Central memory CD4-positive, alpha-beta T cell (primary cell): ENCODE measurements at regions not wholly inside any gene's neighbourhood (a gene's known extent, or its start where the extent isn't known, plus 50 kb on each side); places are given as distances from the start of the nearest gene placed in this dataset.
"Not testable (repeated sequence)": the region's sequence is repeated elsewhere in the genome, so short reads cannot be mapped to it uniquely, and the experiment has no call there.

Experiments
- DNase-seq: peaks from one replicate; pipeline ENCODE4 v3.0.0; 2022

DNA sequence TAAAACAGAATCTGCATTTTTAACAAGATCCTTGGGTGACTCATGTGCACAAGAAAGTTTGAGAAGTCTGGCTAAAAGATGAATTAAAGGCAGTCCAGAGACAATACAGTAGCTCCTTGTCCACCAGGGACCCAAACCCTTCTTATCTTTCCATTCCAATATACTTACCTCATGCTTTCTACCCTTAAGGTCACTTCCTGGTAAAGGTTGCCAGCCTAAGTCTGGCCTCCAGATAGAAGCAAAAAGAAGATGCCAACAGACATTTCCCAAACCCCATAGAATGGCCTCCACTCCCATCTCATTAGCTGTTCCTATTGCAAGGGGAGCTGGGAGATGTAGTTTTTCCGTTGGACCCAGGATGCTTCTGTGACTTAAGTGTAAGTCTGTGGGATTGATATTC lies 101.4 kb upstream of the XYLT1 start:
- DNase-seq = no peak

- no peak for DNase-seq
These were observed 100.8 kb upstream of the XYLT1 start for GRCh38 chr16:17571499-17572093.

GRCh38 chr16:17568239-17568638 lies 97.5 kb upstream of the XYLT1 start:
- no peak for DNase-seq

GRCh38 chr16:17567455-17567854 lies 96.7 kb upstream of the XYLT1 start:
- DNase-seq = no peak

- no peak for DNase-seq
These were observed 96.1 kb upstream of the XYLT1 start for GRCh38 chr16:17566656-17567450.

DNA sequence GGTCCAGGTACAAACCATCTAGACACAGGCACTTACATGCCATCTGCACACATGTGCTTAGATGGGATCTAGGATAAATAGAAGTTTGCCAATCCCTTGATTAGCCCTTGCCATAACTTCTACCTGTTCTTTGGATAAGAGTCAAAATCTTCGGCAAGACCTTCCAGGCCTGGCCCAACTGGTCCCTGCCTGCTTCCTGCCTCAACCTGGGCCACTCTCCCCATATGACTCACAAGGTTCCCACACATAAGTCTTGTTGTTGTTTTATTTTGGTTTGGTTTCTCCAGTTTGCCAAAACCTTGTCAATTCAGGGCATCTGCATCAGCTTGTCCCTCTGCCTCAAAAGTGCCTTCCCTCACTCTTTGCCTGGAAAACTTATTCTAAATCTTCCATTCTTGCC lies 95.3 kb upstream of the XYLT1 start:
- no peak for DNase-seq

DNA sequence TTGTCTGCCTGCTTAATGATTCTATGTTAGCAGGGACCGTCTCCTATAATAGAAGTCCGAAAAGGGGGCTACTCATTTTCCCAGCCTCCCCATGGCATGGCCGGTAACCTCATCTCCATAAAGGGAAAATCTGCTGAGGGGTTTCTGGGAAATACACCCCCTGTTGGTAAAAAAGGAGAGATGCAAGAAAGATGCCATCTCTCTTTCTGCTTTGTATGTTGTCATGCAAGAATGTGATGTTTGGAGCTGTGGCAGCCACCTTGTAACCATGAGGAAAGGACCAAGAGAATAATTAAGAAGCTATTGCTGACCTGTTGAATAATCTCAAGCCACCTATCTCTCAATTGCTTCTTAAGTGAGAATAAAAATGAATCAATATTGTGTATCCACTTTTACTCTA lies 94.8 kb upstream of the XYLT1 start:
- no peak for DNase-seq

DNA sequence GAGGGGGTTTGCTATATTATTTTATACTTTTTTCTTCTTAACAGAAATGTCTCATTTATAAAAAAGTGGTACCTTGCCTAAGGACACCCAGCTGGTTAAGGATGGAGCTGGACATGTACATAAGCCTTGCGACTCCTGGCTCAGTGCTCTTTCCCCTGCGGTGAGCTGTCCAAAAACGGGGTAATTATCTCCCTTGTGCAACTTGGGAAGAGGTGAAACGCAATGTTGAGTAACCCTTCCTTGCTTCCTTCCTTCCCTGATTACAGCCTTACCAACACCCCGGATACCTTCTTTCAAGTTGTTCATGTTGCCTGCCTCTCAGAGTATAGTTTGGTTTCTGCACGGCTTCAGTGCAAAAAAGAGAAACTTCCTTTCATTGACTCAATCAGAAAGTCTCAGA lies 94.1 kb upstream of the XYLT1 start:
- no peak for DNase-seq

DNA sequence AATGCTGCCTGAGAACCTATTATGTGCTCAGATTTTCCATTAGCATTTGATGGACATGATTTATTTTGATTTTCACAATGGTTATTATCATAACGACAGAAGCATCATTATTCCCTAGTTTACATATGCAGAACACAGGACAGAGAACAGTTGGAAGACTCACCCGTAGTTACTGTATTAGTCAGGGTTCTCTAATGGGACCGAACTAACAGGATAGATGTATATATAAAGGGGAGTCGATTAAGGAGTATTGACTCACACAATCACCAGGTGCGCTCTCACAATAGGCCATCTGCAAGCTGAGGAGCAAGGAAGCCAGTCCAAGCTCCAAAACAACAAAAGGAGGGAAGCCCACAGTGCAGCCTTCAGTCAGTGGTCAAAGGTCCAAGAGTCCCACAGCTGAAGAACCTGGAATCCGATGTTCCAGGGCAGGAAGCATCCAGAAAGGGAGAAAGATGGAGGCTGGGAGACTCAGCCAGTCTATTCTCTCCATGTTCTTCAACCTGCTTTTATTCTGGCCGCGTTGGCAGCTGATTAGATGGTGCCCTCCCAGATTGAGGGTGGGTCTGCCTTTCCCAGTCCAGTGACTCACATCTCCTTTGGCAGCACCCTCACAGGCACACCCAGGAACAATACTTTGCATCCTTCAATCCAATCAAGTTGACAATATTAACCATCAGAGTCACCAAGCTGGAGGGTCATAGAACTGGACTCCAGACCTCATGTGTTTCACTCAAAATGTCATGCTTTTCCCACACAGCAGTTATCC lies 92.7 kb upstream of the XYLT1 start:
- DNase-seq = no peak

DNA sequence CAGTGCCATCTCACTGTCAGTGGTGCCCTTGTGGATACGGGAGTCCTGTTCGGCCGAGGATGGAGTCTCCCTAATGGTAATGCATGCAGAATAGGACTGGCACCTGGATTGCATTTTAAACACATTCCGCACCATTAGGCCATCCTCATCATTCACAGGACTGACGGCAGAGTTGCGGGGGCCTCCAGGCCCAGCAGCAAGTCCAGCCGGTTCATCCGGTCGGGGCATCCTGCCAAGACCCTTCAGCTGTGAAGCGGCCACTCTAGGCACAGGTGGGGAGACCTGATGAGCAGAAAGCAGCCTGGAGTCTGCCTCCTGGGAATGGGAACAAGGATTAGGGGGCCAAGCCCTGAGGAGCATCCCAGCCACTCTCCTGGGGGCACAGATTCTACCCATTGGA lies 90.3 kb upstream of the XYLT1 start:
- no peak for DNase-seq

- no peak for DNase-seq
These were observed 89.8 kb upstream of the XYLT1 start for GRCh38 chr16:17560548-17560947.

GRCh38 chr16:17559394-17559793 lies 88.6 kb upstream of the XYLT1 start:
- no peak for DNase-seq

DNA sequence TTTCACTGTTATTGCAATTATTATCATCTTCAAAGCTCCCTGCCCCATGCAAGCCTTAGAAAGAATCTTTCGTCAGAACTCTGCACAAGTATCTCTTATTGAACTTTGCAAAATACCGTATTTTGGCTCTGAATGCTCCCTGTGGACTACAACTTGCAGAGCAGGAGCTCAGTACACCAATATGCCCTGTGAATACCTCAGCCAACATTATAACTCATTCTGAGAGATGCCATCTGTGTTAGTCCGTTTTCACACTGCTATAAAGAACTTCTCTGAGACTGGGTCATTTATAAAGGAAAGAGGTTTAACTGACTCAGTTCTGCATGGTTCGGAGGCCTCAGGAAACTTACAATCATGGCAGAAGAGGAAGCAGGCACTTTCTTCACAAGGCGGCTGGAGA lies 87.2 kb upstream of the XYLT1 start:
- no peak for DNase-seq

DNA sequence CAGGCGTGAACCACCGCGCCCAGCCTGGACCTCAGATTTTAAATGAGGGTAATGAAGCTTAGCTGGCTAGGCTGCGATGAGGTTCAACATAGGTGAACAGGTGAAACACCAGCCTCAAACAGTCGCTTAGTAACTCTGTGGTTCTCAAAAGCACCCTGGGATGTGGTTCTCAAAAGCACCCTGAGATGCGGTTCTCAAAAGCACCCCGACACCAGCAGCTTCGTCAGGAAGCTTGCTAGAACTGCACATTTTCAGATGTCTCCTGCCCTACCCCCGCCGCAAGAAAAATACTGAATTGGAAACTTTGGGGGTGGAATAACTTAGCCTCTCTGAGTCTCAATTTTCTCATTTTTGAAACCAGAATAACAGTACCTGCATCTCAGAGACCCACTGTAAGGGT lies 86.7 kb upstream of the XYLT1 start:
- no peak for DNase-seq

GRCh38 chr16:17556276-17557052 lies 85.7 kb upstream of the XYLT1 start:
- no peak for DNase-seq

GRCh38 chr16:17555176-17555575 lies 84.4 kb upstream of the XYLT1 start:
- no peak for DNase-seq

DNA sequence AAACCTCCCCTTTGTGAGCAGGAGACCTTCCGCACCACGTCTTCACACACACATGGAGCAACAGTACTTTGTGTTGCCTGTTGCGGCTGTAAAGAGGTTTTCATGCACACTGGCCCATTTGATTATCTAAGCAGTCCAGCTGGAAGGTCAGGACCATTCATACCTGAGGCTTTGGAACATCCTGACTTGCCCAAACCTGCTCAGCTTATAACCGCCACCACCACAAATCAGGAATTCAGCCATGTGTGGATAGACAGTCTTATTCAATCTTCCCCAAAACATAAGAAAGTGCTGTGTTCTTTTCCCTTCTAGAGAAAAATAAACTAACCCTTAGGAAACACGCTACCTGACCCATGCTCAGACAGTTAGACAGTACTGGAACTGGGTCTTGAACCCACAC lies 81.6 kb upstream of the XYLT1 start:
- no peak for DNase-seq

- not testable (repeated sequence) for DNase-seq
These were observed 80.9 kb upstream of the XYLT1 start for GRCh38 chr16:17551682-17552081.

DNA sequence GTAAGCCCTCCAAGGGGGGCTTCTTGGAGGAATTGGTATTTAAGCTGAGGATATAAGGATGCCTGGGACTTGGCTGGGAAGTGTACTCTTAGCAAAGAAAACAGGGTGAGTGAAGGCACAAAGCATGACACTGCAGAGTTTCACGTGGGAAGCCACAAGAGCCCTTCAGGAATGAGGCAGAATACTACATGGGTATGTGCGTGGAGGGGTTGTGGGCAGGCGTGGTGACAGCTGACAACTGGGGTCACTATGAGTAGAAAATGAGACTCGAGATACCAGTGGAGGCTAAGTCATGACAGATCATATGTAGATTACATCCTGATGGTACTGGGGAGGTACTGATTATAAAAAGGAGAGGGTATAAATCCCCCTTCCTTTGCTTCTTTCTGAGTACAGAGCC lies 78.1 kb upstream of the XYLT1 start:
- DNase-seq = no peak

DNA sequence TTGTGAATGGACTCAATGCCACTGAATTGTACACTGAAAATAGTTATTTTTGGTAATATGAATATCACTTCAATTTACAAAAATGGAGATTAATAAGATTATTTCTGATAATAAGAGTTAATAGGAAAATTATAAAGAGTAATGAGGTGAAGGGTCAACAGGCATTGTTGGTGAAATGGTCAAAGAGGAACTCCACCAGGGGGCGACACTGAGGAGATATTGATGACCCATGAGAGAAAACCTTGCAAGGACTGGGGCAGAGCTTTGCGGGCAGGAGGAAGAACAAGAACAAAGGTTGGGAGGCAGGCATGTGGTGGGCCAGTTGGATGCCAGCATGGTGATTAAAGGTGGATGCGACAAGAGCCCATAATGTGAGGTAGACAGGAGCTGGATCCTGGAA lies 74.0 kb upstream of the XYLT1 start:
- no peak for DNase-seq

DNA sequence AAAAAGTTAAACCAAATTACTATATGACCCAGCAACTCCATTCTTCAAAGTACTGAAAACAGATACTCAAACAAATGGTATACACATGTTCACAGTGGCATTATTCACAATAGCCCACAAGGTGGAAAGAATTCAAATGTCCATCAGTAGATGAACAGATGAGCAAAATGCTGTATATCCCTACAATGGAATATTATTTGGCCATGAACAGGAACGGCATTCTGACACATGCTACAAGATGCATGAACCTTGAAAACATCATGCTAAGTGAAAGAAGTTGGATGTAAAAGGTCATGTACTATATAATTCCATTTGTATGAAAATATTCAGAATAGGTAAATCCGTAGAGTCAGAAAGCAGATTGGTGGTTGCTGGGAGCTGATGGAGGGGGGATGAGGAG lies 73.5 kb upstream of the XYLT1 start:
- no peak for DNase-seq

GRCh38 chr16:17543073-17543472 lies 72.3 kb upstream of the XYLT1 start:
- no peak for DNase-seq

DNA sequence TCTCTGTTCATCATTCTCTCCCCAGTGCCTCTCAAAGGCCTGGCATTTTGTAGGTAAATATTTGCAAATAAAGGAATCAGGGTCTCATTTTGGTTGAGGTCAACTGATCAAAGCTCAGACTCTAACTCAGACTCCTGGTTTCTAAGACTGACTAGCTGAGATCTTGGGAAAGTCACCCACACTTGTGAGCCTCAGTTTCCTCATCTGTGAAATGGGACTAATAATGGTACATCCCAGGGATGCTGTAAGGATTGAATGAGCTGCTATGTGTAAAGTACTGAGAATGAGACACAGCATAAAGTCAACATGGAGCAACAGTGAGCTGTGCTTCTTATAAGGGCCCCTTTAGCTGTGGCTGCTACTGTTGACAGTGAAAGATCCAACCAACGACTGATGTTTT lies 70.6 kb upstream of the XYLT1 start:
- no peak for DNase-seq
